AG04449 (cell line): ENCODE measurements at regions not wholly inside any gene's neighbourhood (a gene's known extent, or its start where the extent isn't known, plus 50 kb on each side); places are given as distances from the start of the nearest gene placed in this dataset.

ENCODE experiments used
- CTCF ChIA-PET: fragments of 350-600 bp; formaldehyde crosslinking; extraction: SDS; loops from one replicate; lab custom pipeline; 2021; ENCODE audit warnings: antibody characterized with exemption; lab: Yijun Ruan, JAX
- POLR2A ChIA-PET: fragments of 400-600, 350-600 bp; formaldehyde crosslinking; extraction: SDS; loops from one replicate; lab custom pipeline; 2020; ENCODE audit warnings: antibody characterized with exemption, inconsistent platforms; lab: Yijun Ruan, JAX
- DNase-seq: peaks from one replicate; pipeline ENCODE4 v3.0.0-alpha.2; 2010; ENCODE audit warnings: low read depth, low spot score
- H3K4me3 ChIP-seq: 2 replicates; pipeline ENCODE4 v1.5.1; 2011; ENCODE audit warnings: low read depth, mild to moderate bottlenecking, control low read depth, low read length
- TF ChIP-seq, protein P1 (sequence below): IDR thresholded peaks from one replicate; pipeline ENCODE4 v1.5.1; 2011; ENCODE audit warnings: mild to moderate bottlenecking, moderate library complexity, low read length, control low read depth, inconsistent platforms; ENCODE audit not compliant: insufficient read depth; ENCODE audit errors: missing control alignments

DNA sequence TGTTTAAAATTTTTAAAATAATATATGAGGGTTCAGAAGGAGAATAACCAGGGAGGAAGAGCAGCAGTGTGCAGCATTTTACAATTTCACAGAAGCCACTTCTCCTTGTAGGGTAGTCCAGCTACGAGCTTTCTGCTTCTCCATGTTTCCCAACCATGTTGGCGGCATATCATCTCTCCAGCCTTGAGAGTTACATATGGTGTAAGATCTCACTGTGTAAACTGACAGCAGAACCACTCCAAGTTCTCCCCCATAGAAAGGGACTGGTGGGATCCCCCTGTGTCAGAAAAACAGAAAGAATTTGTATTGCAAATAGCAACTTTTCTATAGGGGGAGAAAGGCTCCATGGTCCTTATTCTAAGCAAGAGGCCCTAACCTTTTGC is 266.8 kb upstream of the ACVR2A start:
- POLR2A ChIA-PET, result no interaction called here

DNA sequence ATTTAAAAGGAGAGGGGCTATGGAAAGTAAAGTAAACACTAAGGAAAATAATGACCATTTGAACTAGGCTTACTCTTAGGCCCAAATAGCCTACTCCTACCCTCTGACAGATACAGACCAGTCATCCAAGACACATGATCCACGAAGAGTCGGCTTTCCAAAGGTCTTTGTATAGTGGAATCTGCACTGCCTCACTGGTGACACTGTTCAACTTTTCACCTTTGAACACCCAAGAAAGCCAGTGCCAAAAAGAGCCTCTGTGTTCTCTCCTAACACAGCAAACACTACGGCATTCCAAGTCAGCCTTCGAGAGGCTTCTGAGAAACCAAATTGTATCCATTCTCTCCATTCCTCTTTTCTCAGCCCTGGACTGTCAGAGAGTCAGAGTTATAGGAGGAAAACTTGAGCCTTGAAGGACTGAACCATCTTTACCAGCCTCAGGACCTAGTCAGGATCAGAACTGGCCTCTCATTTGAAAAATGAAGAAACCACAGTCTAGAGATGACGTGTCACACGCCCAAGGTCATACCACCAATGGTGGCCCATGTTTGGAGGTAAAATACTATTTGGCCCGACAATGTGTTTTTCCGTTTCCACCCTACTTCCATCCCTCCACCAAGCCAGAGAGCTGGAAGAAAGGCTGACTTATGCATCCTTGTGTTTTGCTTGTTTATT is 267.4 kb upstream of the ACVR2A start:
- no peak for DNase-seq
- CTCF ChIA-PET, result no interaction called here
- POLR2A ChIA-PET, result no interaction called here
- H3K4me3 ChIP-seq, result no peak overlapping the region
- TF ChIP-seq, protein P1, sequence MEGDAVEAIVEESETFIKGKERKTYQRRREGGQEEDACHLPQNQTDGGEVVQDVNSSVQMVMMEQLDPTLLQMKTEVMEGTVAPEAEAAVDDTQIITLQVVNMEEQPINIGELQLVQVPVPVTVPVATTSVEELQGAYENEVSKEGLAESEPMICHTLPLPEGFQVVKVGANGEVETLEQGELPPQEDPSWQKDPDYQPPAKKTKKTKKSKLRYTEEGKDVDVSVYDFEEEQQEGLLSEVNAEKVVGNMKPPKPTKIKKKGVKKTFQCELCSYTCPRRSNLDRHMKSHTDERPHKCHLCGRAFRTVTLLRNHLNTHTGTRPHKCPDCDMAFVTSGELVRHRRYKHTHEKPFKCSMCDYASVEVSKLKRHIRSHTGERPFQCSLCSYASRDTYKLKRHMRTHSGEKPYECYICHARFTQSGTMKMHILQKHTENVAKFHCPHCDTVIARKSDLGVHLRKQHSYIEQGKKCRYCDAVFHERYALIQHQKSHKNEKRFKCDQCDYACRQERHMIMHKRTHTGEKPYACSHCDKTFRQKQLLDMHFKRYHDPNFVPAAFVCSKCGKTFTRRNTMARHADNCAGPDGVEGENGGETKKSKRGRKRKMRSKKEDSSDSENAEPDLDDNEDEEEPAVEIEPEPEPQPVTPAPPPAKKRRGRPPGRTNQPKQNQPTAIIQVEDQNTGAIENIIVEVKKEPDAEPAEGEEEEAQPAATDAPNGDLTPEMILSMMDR, result no peak

More for the DNA sequence above, 266.8 kb upstream of the ACVR2A start:
- DNase-seq, result no peak
- CTCF ChIA-PET, result no interaction called here
- no peak overlapping the region for H3K4me3 ChIP-seq
- TF ChIP-seq, protein P1, result no peak

DNA sequence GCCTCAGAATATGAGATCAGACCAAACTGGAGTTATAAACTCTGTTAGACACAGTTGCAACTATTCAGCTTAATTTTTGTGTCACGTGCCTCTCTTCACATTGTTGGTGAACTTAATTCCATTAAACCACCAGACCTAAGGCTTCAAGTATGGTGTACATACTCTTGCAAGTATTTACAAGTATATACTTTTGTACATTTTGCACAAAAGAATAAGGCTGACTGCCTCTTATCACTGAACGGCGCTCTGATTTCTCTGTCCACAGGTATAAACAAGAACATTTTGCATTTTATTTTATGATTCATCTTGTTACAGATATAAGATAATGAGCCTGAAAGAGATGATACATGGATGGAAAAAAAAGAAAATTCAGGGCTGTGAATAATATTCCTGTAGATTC is 269.7 kb upstream of the ACVR2A start:
- ChIA-PET CTCF (no interaction called here), POLR2A (no interaction called here)
- no peak overlapping the region for H3K4me3 ChIP-seq
- no peak for DNase-seq
- TF ChIP-seq, protein P1, result no peak

DNA sequence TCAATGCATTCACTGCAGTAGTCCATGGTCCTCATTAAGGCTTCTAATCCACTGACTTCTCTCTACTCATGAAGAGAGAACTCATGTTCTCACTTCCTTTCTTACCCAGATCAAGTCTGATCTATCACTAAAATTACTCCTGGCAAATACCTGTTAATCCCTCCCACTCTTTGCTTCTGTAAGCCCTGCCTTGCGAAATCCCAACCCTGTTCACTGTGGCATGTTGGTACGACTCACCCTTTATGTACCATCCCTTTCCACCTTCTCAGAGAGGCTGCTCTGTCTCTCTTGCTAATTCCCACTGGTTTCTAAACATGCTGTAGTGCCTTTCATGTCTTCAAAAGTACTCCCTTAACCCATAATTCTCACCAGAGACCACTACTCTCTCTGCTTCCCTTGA is 272.2 kb upstream of the ACVR2A start:
- CTCF ChIA-PET, result no interaction called here
- TF ChIP-seq, protein P1, result no peak
- POLR2A ChIA-PET, result no interaction called here
- no peak overlapping the region for H3K4me3 ChIP-seq
- no peak for DNase-seq

DNA sequence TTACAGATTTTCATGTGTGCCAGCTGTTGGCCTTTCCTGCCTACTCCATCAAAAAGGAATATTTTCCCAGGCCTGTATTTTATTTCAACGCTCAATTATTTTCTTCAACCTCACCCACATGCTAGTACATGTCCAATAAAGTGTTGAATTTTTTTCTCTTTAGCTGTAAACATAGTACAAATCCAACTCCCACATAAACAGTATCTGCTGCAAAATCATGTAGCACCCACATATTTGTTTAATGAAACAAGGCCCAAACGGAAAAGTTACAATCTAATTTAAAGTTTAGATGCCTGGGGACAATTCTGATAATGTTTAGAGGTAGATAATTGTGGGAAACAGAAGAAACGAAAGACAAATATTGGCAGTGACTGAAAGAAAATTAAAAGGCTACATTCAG is 275.4 kb upstream of the ACVR2A start:
- TF ChIP-seq, protein P1, result no peak
- no peak for DNase-seq
- POLR2A ChIA-PET, result no interaction called here
- CTCF ChIA-PET, result no interaction called here
- H3K4me3 ChIP-seq, result no peak overlapping the region

DNA sequence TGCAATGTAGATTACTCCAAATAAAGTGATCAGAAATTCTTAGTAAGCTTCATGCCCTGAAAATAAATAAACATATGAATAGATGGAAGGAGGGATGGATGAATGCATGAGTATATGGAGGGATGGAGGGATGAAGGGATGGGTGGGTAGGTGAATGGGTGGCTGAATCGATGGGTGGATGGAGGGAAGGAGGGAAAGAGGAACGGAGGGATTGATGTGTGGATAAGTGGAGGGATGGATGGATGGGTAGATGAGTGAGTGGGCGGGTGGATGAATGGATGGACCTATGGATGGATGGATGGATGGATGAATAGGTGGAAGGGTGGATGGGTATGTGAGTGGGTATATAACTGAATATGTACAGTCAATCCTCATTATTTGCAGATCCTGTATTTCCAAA is 276.7 kb upstream of the ACVR2A start:
- ChIA-PET CTCF (no interaction called here), POLR2A (no interaction called here)
- no peak for DNase-seq
- TF ChIP-seq, protein P1, result no peak
- H3K4me3 ChIP-seq, result no peak overlapping the region
